ENCODE measurements at regions not wholly inside any gene's neighbourhood (a gene's known extent, or its start where the extent isn't known, plus 50 kb on each side); places are given as distances from the start of the nearest gene placed in this dataset.
"Not testable (repeated sequence)": the region's sequence is repeated elsewhere in the genome, so short reads cannot be mapped to it uniquely, and the experiment has no call there.

DNA sequence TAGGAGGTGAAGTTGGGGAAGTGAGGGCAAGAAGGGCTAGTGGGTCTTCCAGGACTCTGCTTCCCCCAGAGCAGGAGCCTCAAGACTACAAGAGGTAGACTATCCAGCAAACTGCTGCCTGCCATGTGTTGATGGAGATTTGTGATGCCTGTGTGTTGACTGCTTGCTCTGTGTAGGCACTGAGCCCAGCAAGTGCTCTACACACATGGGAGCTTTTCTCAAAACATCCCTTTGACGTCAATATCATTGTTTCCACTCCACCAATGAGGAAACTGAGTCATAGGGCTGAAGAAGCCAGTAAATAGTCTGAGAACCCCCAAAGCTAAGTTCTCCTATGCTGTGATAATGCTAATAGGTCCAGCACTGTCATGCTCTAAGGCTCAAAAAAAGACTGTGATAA, 207.2 kb upstream of the NFIA start:
- ChIA-PET POLR2A (no interaction called here), CTCF (interaction anchor here (1.5 kb wide), 1 partner anchor 168 kb away, joined by 4 read pairs; no protein-coding TSS in a partner anchor)
- TF ChIP-seq, protein P1, sequence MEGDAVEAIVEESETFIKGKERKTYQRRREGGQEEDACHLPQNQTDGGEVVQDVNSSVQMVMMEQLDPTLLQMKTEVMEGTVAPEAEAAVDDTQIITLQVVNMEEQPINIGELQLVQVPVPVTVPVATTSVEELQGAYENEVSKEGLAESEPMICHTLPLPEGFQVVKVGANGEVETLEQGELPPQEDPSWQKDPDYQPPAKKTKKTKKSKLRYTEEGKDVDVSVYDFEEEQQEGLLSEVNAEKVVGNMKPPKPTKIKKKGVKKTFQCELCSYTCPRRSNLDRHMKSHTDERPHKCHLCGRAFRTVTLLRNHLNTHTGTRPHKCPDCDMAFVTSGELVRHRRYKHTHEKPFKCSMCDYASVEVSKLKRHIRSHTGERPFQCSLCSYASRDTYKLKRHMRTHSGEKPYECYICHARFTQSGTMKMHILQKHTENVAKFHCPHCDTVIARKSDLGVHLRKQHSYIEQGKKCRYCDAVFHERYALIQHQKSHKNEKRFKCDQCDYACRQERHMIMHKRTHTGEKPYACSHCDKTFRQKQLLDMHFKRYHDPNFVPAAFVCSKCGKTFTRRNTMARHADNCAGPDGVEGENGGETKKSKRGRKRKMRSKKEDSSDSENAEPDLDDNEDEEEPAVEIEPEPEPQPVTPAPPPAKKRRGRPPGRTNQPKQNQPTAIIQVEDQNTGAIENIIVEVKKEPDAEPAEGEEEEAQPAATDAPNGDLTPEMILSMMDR (IDR thresholded peaks at IDR 0.05; ENCODE audit: insufficient read depth, low read length, missing control alignments), result no peak
- DNase-seq (ENCODE audit: low read depth, low spot score), result no peak
- H3K4me3 ChIP-seq (ENCODE audit: low read depth, low read length), result no peak overlapping the region

DNA sequence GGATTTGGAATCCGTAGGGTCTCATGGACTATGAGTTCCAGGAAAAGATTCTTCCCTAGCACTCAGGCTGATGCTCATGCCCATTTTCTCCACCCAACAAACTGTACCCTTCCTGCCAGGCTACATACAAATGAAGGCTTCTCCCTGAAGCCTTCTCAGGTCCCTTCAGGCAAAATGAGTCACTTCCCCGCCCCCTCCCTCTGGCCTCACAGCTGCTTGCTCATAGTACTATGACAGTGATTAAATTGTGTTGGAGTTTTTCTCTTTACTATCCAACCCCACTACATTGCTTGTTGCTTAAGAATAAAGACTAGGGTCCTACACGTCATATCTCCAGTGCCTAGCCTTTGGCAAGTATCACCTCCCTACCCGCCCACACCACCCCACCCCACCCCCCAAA, 207.6 kb upstream of the NFIA start:
- TF ChIP-seq, protein P1 (IDR thresholded peaks at IDR 0.05; ENCODE audit: insufficient read depth, low read length, missing control alignments), result no peak
- no peak overlapping the region for H3K4me3 ChIP-seq (ENCODE audit: low read depth, low read length)
- POLR2A ChIA-PET, result no interaction called here

DNA sequence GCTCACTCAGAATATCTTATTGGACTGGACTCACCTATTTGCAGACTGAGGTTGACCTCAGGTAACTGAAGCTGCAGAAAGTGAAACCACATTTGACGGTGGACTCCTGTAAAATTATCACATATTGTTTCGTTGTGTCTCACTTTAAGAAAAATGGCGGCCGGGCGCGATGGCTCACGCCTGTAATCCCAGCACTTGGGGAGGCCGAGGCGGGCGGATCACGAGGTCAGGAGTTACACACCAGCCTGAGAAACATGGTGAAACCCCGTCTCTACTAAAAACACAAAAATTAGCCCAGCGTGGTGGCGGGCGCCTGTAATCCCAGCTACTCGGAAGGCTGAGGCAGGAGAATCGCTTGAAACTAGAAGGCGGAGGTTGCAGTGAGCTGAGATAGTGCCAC, 209.0 kb upstream of the NFIA start:
- CTCF ChIA-PET; H3K4me3 ChIP-seq (ENCODE audit: low read depth, low read length): not testable (repeated sequence)

More for the DNA sequence above, 207.6 kb upstream of the NFIA start:
- DNase-seq (ENCODE audit: low read depth, low spot score), result no peak
- CTCF ChIA-PET, result interaction anchor here (1.5 kb wide), 1 partner anchor 168 kb away, joined by 4 read pairs; no protein-coding TSS in a partner anchor

DNA sequence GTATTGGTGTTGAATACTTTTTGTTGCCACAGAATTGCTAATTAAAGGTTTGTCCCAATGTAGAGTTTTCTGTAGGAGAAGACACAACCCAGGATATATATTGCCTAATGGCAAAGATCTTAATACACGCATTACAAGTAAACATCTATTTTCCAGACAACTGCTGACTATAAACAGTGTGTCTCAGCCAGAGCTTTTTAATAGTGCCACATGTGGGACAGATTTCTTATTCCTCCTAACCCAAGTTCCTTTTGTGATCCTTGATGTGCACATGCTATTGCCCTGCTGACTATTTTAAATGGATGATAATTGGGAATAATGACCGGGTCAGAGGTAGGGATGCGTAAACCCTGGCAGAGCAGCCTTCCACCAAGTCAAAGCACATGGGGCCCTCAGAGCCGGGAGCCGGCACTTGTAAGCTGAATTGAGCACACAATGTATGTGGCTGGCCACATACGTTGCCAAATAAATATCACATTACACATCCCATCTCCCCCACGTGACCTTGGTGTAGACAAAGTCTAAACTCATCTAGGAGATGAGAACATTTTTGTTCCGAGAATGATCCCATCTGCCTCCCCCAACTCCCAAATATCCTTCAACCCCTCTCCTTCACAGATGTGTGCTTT, 209.8 kb upstream of the NFIA start:
- no peak overlapping the region for H3K4me3 ChIP-seq (ENCODE audit: low read depth, low read length)
- ChIA-PET CTCF (no interaction called here), POLR2A (no interaction called here)
- TF ChIP-seq, protein P1 (IDR thresholded peaks at IDR 0.05; ENCODE audit: insufficient read depth, low read length, missing control alignments), result no peak
- no peak for DNase-seq (ENCODE audit: low read depth, low spot score)

More for the DNA sequence above, 209.0 kb upstream of the NFIA start:
- POLR2A ChIA-PET; DNase-seq (ENCODE audit: low read depth, low spot score): not testable (repeated sequence)

DNA sequence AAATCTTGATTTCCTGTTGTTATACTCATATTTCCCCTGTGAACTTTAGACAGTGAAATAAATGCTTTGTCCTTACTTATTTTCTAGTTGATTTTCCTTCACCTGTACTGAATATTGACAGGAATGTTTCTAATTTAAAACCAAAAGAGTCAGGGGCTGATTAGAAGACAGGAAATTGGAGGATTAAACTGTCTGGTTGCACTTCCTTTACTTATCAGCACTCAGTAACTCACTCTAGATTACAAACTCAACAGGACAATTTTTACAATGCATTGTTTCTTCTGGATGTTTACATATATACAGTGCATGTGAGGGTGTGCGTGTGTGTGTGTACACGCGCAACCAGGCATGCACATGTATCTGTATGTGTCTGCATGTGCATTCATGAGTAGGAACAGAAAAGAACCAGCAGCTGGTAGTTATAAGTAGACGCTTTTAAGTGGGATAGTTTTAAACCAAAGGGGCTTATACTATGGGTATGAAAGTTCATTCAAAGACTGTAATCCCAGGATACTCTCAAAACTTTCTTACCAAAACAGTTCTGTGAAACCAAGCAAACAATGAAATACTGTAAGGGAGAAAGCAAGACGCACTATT, 212.0 kb upstream of the NFIA start:
- POLR2A ChIA-PET, result no interaction called here

DNA sequence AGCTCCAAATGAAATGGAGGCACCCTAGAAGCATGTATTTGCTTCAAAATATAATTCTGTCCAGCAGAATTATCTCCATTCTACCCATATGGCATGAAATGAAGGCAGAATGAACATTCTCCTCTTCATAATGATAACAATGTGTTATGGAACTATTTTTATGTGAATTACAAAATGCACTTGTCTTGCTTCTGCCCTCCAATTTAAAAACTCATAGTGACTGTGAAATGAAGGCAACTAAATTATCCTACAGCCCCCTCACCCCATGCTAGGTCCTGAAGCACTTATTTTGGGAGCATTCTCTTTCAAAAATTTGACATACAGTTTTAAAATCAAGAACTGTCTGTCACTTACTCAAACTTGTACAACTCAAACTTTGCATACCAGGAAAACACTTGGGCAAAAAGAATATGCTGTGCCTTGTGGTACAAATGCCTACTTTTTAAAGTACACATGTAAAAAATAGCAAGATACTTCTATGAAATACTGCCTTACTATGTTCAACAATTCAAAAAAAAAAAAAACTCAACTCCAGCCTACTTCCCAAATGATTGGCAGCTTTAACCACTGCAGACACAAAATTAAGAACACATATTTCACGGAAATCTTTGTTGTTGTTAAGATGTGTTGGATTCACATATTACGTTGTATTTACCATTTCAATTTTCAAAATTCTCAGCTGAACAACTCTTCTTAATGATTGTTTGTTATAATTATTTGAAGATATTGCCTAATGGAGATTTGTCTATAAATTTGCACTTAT, 213.3 kb upstream of the NFIA start:
- TF ChIP-seq, protein P1 (IDR thresholded peaks at IDR 0.05; ENCODE audit: insufficient read depth, low read length, missing control alignments), result no peak
- POLR2A ChIA-PET, result no interaction called here
- CTCF ChIA-PET, result no interaction called here
- DNase-seq (ENCODE audit: low read depth, low spot score), result no peak
- H3K4me3 ChIP-seq (ENCODE audit: low read depth, low read length), result no peak overlapping the region

More for the DNA sequence above, 212.0 kb upstream of the NFIA start:
- no peak overlapping the region for H3K4me3 ChIP-seq (ENCODE audit: low read depth, low read length)
- CTCF ChIA-PET, result no interaction called here
- no peak for DNase-seq (ENCODE audit: low read depth, low spot score)
- TF ChIP-seq, protein P1 (IDR thresholded peaks at IDR 0.05; ENCODE audit: insufficient read depth, low read length, missing control alignments), result no peak
